SK-N-SH (cell line): ENCODE measurements at regions not wholly inside any gene's neighbourhood (a gene's known extent, or its start where the extent isn't known, plus 50 kb on each side); places are given as distances from the start of the nearest gene placed in this dataset.

ENCODE experiments used
- CTCF ChIP-seq: fragments of 200-600 bp; sonication (generic); IDR thresholded peaks from 2 replicates; pipeline ENCODE4 v1.6.1; 2017; ENCODE audit warnings: antibody characterized with exemption, mild to moderate bottlenecking, moderate library complexity
- EP300 ChIP-seq, 2 experiments: IDR thresholded peaks; 2 replicates each; pipeline versions ENCODE4 v1.4.0 to v1.6.1; 2012; ENCODE audit warnings: borderline replicate concordance in 1 of 2, low read depth in 1 of 2, low read length in 1 of 2
- EZH2phosphoT487 ChIP-seq: fragments of 200-600 bp; sonication (generic); IDR thresholded peaks from 2 replicates; pipeline ENCODE4 v1.6.1; 2017; ENCODE audit warnings: low read depth, mixed run types, mild to moderate bottlenecking, antibody characterized with exemption, moderate library complexity, borderline replicate concordance
- FOXM1 ChIP-seq: IDR thresholded peaks from 2 replicates; pipeline ENCODE4 v1.4.0; 2012; ENCODE audit warnings: low read depth, mild to moderate bottlenecking
- JUND ChIP-seq: IDR thresholded peaks from 2 replicates; pipeline ENCODE4 v1.4.0; 2012
- MXI1 ChIP-seq: IDR thresholded peaks from 2 replicates; pipeline ENCODE4 v1.6.1; 2012; ENCODE audit warnings: mild to moderate bottlenecking, low read depth, low read length, improper control_type of control experiment
- NRF1 ChIP-seq: IDR thresholded peaks from 2 replicates; pipeline ENCODE4 v1.6.1; 2012; ENCODE audit warnings: low read depth, mild to moderate bottlenecking, low read length
- POLR2AphosphoS5 ChIP-seq: IDR thresholded peaks from 2 replicates; pipeline ENCODE4 v1.6.1; 2012; ENCODE audit warnings: low read depth, low read length
- RFX5 ChIP-seq: IDR thresholded peaks from 2 replicates; pipeline ENCODE4 v1.6.1; 2012; ENCODE audit warnings: mild to moderate bottlenecking, improper control_type of control experiment, low read length
- RXRA ChIP-seq: IDR thresholded peaks from 2 replicates; pipeline ENCODE4 v1.4.0; 2012; ENCODE audit warnings: low read depth, mild to moderate bottlenecking, borderline replicate concordance
- YY1 ChIP-seq: IDR thresholded peaks from 2 replicates; pipeline ENCODE4 v1.4.0; 2012; ENCODE audit warnings: low read depth, mild to moderate bottlenecking
- TF ChIP-seq, protein P1 (sequence below): IDR thresholded peaks from 2 replicates; pipeline ENCODE4 v1.4.0; 2012; ENCODE audit warnings: low read depth, borderline replicate concordance
- TF ChIP-seq, protein P2 (sequence below): fragments of 150-350 bp; IDR thresholded peaks from 2 replicates; pipeline ENCODE4 v1.6.1; 2017; ENCODE audit warnings: antibody characterized with exemption, low read length, low read depth, borderline replicate concordance

DNA sequence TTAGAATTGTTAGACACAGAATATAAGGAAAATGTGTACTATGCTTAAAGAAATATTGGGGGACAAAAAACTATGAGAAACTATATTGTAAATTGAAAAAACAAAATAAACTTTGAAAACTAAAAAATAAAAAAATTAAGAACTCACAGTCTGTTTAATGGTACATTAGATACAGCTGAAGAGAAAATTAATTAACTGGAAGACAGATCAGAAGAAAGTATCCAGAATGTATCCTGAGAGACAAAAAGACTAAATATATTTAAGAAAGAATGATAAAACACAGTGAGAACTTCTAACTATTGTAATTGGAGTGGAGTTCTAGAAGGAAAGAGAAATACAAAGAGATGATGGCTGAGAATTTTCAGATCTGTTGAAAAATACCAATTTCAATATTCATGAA, 57.6 kb upstream of the SH3PXD2B start:
- TF ChIP-seq RFX5 (no peak), CTCF (no peak), JUND (no peak), EZH2phosphoT487 (no peak), FOXM1 (no peak), EP300 (IDR thresholded peaks at IDR 0.05; ENCODE audit: borderline replicate concordance in 1 of 2, low read depth in 1 of 2, low read length in 1 of 2) (no peak), YY1 (no peak), MXI1 (no peak), POLR2AphosphoS5 (no peak), RXRA (no peak), NRF1 (no peak)
- TF ChIP-seq, protein P1, sequence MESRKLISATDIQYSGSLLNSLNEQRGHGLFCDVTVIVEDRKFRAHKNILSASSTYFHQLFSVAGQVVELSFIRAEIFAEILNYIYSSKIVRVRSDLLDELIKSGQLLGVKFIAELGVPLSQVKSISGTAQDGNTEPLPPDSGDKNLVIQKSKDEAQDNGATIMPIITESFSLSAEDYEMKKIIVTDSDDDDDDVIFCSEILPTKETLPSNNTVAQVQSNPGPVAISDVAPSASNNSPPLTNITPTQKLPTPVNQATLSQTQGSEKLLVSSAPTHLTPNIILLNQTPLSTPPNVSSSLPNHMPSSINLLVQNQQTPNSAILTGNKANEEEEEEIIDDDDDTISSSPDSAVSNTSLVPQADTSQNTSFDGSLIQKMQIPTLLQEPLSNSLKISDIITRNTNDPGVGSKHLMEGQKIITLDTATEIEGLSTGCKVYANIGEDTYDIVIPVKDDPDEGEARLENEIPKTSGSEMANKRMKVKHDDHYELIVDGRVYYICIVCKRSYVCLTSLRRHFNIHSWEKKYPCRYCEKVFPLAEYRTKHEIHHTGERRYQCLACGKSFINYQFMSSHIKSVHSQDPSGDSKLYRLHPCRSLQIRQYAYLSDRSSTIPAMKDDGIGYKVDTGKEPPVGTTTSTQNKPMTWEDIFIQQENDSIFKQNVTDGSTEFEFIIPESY = no peak
- TF ChIP-seq, protein P2, sequence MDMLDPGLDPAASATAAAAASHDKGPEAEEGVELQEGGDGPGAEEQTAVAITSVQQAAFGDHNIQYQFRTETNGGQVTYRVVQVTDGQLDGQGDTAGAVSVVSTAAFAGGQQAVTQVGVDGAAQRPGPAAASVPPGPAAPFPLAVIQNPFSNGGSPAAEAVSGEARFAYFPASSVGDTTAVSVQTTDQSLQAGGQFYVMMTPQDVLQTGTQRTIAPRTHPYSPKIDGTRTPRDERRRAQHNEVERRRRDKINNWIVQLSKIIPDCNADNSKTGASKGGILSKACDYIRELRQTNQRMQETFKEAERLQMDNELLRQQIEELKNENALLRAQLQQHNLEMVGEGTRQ = no peak
